Nephron progenitor cell (in vitro differentiated cells): ENCODE measurements at regions not wholly inside any gene's neighbourhood (a gene's known extent, or its start where the extent isn't known, plus 50 kb on each side); places are given as distances from the start of the nearest gene placed in this dataset.

ENCODE experiments used
- DNase-seq: peaks from one replicate; pipeline ENCODE4 v3.0.0; 2021
- H3K27ac Mint-ChIP-seq: 2 replicates; pipeline ENCODE4 v1.8.0; 2021; ENCODE audit warnings: mild to moderate bottlenecking, moderate library complexity, mixed read lengths
- H3K27me3 Mint-ChIP-seq: 2 replicates; pipeline ENCODE4 v1.8.0; 2021; ENCODE audit warnings: mild to moderate bottlenecking, low read depth, mixed read lengths; ENCODE audit not compliant: poor library complexity
- H3K36me3 Mint-ChIP-seq: 2 replicates; pipeline ENCODE4 v1.8.0; 2021; ENCODE audit warnings: low read depth, mixed read lengths
- H3K4me1 Mint-ChIP-seq: 2 replicates; pipeline ENCODE4 v1.8.0; 2021; ENCODE audit warnings: mixed read lengths
- H3K4me3 Mint-ChIP-seq: 2 replicates; pipeline ENCODE4 v1.8.0; 2021; ENCODE audit warnings: mild to moderate bottlenecking, moderate library complexity, mixed read lengths
- H3K9me3 Mint-ChIP-seq: 2 replicates; pipeline ENCODE4 v1.8.0; 2021; ENCODE audit warnings: mild to moderate bottlenecking, moderate library complexity, mixed read lengths
- TF ChIP-seq, protein P1 (sequence below): fragments of 200-600 bp; sonication (generic); IDR thresholded peaks from 2 replicates; pipeline ENCODE4 v1.5.0; 2021; ENCODE audit warnings: antibody characterized with exemption

DNA sequence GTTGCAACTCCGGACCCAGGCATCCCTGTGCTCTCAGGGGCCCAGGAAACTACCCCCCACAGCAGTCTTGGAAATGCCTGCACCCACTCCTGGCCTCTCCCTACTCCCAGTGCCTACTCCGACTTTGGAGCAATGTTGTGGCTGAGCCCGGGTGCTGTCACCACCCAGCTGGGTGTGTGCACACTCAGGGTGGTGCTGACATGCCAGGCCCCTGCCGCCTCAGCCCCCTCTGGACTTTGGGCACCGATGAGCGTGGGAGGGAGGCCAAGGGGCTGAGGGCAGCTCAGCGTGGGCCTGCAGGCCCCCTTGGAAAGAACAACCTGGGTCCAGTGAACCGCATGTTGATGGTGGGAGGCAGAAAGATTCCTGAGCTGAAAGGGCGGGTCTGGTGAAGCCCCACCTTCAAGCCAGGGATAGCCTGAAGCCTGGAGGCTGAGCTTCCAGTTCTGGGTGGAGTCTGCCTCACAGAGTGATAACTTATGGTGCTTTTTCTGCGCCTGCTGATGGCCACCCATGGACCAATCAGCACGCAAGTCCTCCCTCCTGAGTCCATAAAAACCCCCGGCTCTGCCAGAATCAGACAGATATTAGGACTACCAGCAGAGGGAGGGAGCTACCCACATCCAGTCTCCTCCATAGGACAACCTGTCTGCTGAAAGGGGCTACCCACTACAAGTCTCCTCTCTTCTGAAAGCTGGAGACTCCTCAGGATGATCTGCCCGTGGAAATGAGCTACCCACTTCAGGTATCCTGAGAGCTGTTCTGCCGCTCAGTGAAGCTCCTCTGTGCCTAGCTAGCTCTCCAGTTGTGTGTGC is 380.4 kb upstream of the SORCS1 start:
- no peak for DNase-seq
- Mint-ChIP-seq H3K27ac (no peak overlapping the region), H3K27me3 (peaks cover 4% of the 10 kb centered on the region), H3K4me3 (no peak overlapping the region), H3K4me1 (peaks cover 8% of the 10 kb centered on the region), H3K9me3 (peaks cover 9% of the 10 kb centered on the region), H3K36me3 (no peaks in the 10 kb centered on the region)
- TF ChIP-seq, protein P1, sequence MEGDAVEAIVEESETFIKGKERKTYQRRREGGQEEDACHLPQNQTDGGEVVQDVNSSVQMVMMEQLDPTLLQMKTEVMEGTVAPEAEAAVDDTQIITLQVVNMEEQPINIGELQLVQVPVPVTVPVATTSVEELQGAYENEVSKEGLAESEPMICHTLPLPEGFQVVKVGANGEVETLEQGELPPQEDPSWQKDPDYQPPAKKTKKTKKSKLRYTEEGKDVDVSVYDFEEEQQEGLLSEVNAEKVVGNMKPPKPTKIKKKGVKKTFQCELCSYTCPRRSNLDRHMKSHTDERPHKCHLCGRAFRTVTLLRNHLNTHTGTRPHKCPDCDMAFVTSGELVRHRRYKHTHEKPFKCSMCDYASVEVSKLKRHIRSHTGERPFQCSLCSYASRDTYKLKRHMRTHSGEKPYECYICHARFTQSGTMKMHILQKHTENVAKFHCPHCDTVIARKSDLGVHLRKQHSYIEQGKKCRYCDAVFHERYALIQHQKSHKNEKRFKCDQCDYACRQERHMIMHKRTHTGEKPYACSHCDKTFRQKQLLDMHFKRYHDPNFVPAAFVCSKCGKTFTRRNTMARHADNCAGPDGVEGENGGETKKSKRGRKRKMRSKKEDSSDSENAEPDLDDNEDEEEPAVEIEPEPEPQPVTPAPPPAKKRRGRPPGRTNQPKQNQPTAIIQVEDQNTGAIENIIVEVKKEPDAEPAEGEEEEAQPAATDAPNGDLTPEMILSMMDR: no peak

DNA sequence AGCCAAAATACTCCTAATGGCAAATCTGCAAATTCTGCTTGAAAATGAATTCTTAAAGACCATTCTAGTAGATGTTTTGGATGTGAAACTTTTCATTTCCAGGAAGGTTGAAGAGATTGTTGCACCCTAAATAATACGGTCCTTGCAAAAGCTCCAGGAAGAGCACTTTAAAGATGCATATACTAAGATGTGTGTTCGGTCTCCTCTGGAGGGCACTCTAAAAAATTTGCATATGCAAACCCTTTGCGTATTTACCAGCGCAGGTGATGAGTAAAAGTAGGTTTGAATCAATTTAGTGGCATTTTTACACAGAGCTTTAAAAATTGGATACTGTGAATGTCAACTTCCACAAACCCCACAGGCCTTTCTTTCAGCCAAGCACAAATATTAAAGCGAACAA is 378.1 kb upstream of the SORCS1 start:
- Mint-ChIP-seq H3K27ac (no peak overlapping the region), H3K36me3 (no peaks in the 10 kb centered on the region), H3K27me3 (no peaks in the 10 kb centered on the region), H3K4me3 (no peak overlapping the region), H3K4me1 (peaks cover 8% of the 10 kb centered on the region), H3K9me3 (no peaks in the 10 kb centered on the region)
- DNase-seq: no peak
- TF ChIP-seq, protein P1: no peak

DNA sequence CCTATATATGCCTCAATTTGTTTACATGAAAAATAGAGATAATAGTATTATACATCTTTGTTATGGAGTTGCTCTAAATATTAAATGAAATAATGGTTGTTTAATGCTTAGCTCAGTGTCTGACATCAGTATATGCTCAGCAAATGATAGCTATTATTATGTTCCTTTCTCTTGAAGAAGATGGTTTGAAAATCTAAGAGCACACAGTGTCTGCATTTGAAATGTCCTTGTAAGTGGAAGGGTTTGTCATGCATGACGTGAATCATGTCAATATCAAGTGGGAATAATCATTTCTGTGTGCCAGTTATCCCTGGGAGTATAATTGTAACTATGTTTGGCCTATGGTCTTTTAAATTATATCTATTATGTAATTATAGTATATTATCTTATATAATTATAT is 377.5 kb upstream of the SORCS1 start:
- no peaks in the 10 kb centered on the region for H3K36me3 Mint-ChIP-seq
- no peak overlapping the region for H3K4me3 Mint-ChIP-seq
- no peak overlapping the region for H3K27ac Mint-ChIP-seq
- H3K4me1 Mint-ChIP-seq: peaks cover 6% of the 10 kb centered on the region
- TF ChIP-seq, protein P1: no peak
- no peaks in the 10 kb centered on the region for H3K9me3 Mint-ChIP-seq
- DNase-seq: no peak
- no peaks in the 10 kb centered on the region for H3K27me3 Mint-ChIP-seq

DNA sequence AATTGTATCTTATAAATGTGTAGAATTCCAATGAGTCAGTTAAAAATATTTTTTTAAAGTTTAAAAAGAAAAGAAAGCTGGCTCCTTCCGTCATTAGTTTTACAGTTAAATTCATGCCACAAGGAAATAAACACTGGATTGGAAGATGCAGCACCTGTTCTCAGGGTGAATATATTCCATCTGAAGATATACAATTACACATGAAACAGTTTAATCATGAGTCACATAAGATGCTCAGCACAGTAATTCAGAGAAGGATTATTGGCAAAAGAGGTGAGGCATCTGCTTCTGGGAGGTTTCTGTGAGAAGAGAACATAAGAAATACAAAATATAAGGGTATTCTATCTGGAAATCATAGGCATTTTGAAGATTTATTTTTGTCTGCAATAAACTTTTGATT is 376.5 kb upstream of the SORCS1 start:
- Mint-ChIP-seq H3K27me3 (no peaks in the 10 kb centered on the region), H3K4me1 (no peaks in the 10 kb centered on the region), H3K27ac (no peak overlapping the region), H3K4me3 (no peak overlapping the region), H3K36me3 (no peaks in the 10 kb centered on the region), H3K9me3 (no peaks in the 10 kb centered on the region)
- DNase-seq: no peak
- TF ChIP-seq, protein P1: no peak

DNA sequence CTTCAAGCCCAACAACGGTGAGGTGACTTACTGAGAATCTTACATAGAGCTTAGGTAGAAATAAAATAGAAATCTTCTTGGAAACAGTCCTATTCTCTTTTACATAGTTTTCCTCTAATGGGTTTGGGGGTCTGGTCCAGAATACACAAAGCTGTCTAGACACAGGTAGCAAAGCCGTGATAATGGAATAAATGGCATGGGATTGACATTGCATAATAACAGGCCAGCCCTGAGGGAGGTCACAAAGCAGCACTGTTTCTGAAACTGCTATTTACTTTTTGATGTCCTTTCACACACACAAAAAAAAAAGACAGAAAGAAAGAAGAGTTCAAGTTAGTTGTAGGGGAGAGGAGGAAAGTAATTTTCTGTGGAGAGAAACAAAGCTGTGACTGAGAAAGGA is 364.8 kb upstream of the SORCS1 start:
- Mint-ChIP-seq H3K36me3 (no peaks in the 10 kb centered on the region), H3K4me1 (no peaks in the 10 kb centered on the region), H3K27me3 (peaks cover 2% of the 10 kb centered on the region), H3K27ac (no peak overlapping the region), H3K4me3 (no peak overlapping the region), H3K9me3 (no peaks in the 10 kb centered on the region)
- no peak for DNase-seq
- TF ChIP-seq, protein P1: no peak

DNA sequence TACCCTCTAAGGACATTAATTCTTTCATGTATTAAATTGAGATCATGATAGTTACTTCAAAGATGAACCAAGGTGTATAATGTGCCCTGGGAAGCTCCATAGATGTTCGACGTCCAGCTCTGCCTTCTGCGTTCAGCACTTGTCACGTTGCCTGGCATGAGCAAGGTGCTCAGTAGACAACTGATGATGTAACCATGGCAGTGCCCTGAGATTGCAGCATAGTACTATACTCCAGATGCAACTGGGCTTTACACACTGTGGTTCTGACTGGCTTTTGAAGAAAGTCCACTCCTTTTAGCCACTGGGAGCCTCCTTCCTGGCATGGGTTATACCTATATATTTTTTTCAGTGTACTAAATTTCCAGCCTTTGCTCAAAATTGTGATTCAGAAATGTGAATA is 355.8 kb upstream of the SORCS1 start:
- Mint-ChIP-seq H3K4me1 (no peaks in the 10 kb centered on the region), H3K4me3 (no peak overlapping the region), H3K27me3 (peaks cover 3% of the 10 kb centered on the region), H3K36me3 (no peaks in the 10 kb centered on the region), H3K27ac (no peak overlapping the region), H3K9me3 (no peaks in the 10 kb centered on the region)
- TF ChIP-seq, protein P1: no peak
- no peak for DNase-seq
